HEK293T (cell line): ENCODE measurements at regions not wholly inside any gene's neighbourhood (a gene's known extent, or its start where the extent isn't known, plus 50 kb on each side); places are given as distances from the start of the nearest gene placed in this dataset.

Experiments
- CTCF ChIA-PET: fragments of 350-600 bp; formaldehyde crosslinking; extraction: SDS; loops from one replicate; lab custom pipeline; 2021; ENCODE audit warnings: antibody characterized with exemption, inconsistent platforms; lab: Yijun Ruan, JAX
- POLR2A ChIA-PET: fragments of 350-600 bp; formaldehyde crosslinking; extraction: SDS; loops from one replicate; lab custom pipeline; 2020; ENCODE audit warnings: antibody characterized with exemption, inconsistent platforms; lab: Yijun Ruan, JAX
- DNase-seq: peaks from one replicate; pipeline ENCODE4 v3.0.0; 2012; ENCODE audit warnings: mixed read lengths; ENCODE audit errors: extremely low spot score
- ARNT ChIP-seq: fragments of 450-650 bp; IDR thresholded peaks from 2 replicates; pipeline ENCODE4 v1.6.1; 2017; ENCODE audit warnings: mild to moderate bottlenecking
- BHLHE40 ChIP-seq: fragments of 450-650 bp; IDR thresholded peaks from 2 replicates; pipeline ENCODE4 v1.6.1; 2016; ENCODE audit warnings: mild to moderate bottlenecking, moderate library complexity, borderline replicate concordance
- CTBP1 ChIP-seq: fragments of 450-650 bp; IDR thresholded peaks from 2 replicates; pipeline ENCODE4 v1.6.1; 2016; ENCODE audit warnings: borderline replicate concordance
- ELF4 ChIP-seq: fragments of 450-650 bp; IDR thresholded peaks from 2 replicates; pipeline ENCODE4 v1.6.1; 2017; ENCODE audit warnings: antibody characterized with exemption
- FOXA1 ChIP-seq: fragments of 450-650 bp; IDR thresholded peaks from 2 replicates; pipeline ENCODE4 v1.6.1; 2016; ENCODE audit warnings: mild to moderate bottlenecking
- FOXK2 ChIP-seq: fragments of 450-650 bp; IDR thresholded peaks from 2 replicates; pipeline ENCODE4 v1.6.1; 2016; ENCODE audit warnings: mild to moderate bottlenecking
- FOXM1 ChIP-seq: fragments of 450-650 bp; IDR thresholded peaks from 2 replicates; pipeline ENCODE4 v1.6.1; 2017; ENCODE audit warnings: mild to moderate bottlenecking, borderline replicate concordance
- HDGF ChIP-seq: fragments of 450-650 bp; IDR thresholded peaks from 2 replicates; pipeline ENCODE4 v1.6.1; 2017; ENCODE audit warnings: antibody characterized with exemption, borderline replicate concordance
- L3MBTL2 ChIP-seq: fragments of 450-650 bp; conservative IDR thresholded peaks from 2 replicates; pipeline ENCODE4 v1.6.1; 2016; ENCODE audit warnings: mild to moderate bottlenecking
- LEF1 ChIP-seq: fragments of 450-650 bp; IDR thresholded peaks from 2 replicates; pipeline ENCODE4 v1.6.1; 2017; ENCODE audit warnings: mild to moderate bottlenecking, borderline replicate concordance
- NFRKB ChIP-seq: fragments of 450-650 bp; IDR thresholded peaks from 2 replicates; pipeline ENCODE4 v1.6.1; 2016; ENCODE audit warnings: mild to moderate bottlenecking, moderate library complexity
- SP1 ChIP-seq: fragments of 450-650 bp; IDR thresholded peaks from 2 replicates; pipeline ENCODE4 v1.6.1; 2017
- SUZ12 ChIP-seq: fragments of 450-650 bp; IDR thresholded peaks from 2 replicates; pipeline ENCODE4 v1.6.1; 2016; ENCODE audit warnings: mild to moderate bottlenecking
- TARDBP ChIP-seq: fragments of 450-650 bp; IDR thresholded peaks from 2 replicates; pipeline ENCODE4 v1.6.1; 2016
- ZNF384 ChIP-seq: fragments of 450-650 bp; IDR thresholded peaks from 2 replicates; pipeline ENCODE4 v1.6.1; 2016
- TF ChIP-seq, protein P1 (sequence below): fragments of 450-650 bp; IDR thresholded peaks from 2 replicates; pipeline ENCODE4 v1.6.1; 2016

DNA sequence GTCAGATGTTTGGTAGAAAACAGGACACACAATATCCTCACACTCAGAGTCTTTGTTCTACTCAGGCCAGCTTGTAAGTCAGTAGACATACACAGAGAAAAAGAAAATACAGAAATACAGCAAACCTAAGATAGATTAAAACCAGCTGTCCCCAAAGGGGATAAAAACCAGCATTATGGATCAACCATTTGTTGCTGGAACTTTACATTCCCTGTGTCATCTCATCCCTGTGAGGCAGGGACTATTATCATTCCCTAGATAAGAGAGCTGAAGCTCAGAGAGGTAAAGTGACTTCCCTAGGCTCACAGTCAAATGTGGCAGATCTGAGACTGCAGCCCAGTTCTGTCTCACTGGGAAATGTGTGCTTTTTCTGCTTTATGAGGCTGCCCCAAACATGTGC lies 80.7 kb downstream of the DMRTA2 start:
- TF ChIP-seq CTBP1 (no peak), BHLHE40 (no peak), SP1 (no peak), FOXK2 (no peak), LEF1 (no peak), NFRKB (no peak), L3MBTL2 (no peak), FOXM1 (no peak), SUZ12 (no peak), HDGF (no peak), ZNF384 (no peak), TARDBP (no peak)
- TF ChIP-seq, protein P1, sequence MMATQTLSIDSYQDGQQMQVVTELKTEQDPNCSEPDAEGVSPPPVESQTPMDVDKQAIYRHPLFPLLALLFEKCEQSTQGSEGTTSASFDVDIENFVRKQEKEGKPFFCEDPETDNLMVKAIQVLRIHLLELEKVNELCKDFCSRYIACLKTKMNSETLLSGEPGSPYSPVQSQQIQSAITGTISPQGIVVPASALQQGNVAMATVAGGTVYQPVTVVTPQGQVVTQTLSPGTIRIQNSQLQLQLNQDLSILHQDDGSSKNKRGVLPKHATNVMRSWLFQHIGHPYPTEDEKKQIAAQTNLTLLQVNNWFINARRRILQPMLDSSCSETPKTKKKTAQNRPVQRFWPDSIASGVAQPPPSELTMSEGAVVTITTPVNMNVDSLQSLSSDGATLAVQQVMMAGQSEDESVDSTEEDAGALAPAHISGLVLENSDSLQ = no peak
- no peak for DNase-seq
- POLR2A ChIA-PET = no interaction called here
- CTCF ChIA-PET = interaction anchor here (0.9 to 2.1 kb wide), 3 partner anchors 9 to 71 kb away, joined by 3 to 11 read pairs (median 3); no protein-coding TSS in a partner anchor

DNA sequence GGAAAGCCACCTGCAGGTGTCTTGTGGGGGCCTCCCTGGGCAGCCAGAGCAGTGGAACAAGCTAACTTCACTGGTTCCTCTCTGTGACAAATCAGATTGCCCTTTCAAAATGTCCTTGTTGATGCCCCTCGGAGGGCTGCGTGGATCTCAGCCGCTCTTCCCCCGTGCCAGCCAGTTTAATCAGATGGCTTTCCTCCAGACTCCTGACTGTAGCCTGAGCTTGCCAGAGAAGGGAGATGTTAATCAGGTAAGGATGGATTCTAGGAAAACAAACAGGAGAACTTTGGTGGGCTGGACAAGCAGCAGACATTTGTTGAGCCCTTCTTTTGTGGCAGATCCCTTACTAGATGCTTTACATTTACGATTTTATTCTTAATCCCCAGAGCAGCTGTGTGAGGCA lies 88.2 kb downstream of the DMRTA2 start:
- ChIA-PET POLR2A (no interaction called here), CTCF (no interaction called here)
- no peak for TF ChIP-seq BHLHE40
- TF ChIP-seq HDGF = no peak
- TF ChIP-seq TARDBP = no peak
- TF ChIP-seq LEF1 = no peak
- no peak for TF ChIP-seq ARNT
- DNase-seq = no peak

DNA sequence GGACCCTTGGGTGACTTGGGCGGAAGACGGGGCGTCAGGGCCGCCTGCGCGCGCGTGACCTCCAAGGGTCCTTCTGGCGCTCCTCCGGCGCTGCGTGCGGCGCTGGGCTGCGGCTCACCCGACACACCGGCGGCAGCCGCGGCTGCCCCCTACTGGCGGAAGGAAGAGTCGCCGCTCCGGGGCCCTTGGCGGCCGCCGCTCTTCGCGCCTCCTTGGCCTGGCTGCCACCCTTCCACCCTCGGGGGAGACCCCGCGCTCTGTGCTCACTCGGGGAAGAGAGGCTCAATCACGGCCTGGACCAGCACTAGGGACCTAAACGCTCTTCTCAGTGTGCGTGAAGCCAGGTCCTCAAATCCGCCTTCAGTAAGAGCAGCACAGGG lies 89.7 kb downstream of the DMRTA2 start:
- POLR2A ChIA-PET = no interaction called here
- CTCF ChIA-PET = interaction anchor here (0.6 to 1.8 kb wide), 10 partner anchors 9 to 1409 kb away, joined by 3 to 11 read pairs (median 4); no protein-coding TSS in a partner anchor
- peak; percentile 90 for DNase-seq

DNA sequence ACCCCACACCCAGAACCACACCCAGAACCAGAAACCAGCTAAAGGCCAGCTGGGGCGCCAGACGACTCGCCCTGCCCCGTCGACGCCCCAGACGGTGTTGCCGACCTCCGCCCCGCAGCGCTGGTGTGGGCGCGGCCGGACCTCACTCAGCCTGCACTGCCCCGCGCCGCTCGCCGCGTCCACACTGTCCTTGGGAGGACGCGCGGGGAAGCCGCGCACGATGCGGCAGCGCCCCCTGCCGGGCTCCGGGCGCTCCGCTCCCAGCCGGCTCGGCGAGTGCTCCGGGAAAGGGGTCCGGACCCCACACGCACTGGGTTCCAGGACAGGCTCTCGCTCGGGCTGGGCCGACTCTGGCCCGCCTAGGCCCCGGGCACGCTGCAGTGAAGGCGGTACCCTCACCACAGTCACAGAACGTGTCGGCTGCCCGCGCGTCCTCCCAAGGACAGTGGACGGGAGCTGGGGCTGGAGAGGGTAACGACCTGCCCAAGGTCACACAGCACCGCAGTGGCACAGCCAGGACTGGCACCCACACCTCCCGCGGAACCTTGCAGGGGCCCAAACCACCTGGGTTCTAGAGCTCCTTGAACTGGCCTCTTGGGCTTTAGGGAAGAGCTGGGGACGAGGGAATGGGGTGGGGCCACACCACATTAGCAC lies 90.2 kb downstream of the DMRTA2 start:
- DNase-seq = peak; percentile 83
- ChIA-PET CTCF (interaction anchor here (0.6 to 1.8 kb wide), 11 partner anchors 9 to 1409 kb away, joined by 3 to 11 read pairs (median 4); no protein-coding TSS in a partner anchor), POLR2A (no interaction called here)
- TF ChIP-seq FOXK2 = no peak
- TF ChIP-seq ELF4 = no peak
- TF ChIP-seq SP1 = no peak
- no peak for TF ChIP-seq FOXA1
- TF ChIP-seq TARDBP = no peak
- no peak for TF ChIP-seq L3MBTL2
- TF ChIP-seq BHLHE40 = no peak
- no peak for TF ChIP-seq FOXM1
- no peak for TF ChIP-seq LEF1
- TF ChIP-seq HDGF = no peak

More for the DNA sequence above, 89.7 kb downstream of the DMRTA2 start:
- TF ChIP-seq ARNT (no peak), L3MBTL2 (peak; percentile 54)

DNA sequence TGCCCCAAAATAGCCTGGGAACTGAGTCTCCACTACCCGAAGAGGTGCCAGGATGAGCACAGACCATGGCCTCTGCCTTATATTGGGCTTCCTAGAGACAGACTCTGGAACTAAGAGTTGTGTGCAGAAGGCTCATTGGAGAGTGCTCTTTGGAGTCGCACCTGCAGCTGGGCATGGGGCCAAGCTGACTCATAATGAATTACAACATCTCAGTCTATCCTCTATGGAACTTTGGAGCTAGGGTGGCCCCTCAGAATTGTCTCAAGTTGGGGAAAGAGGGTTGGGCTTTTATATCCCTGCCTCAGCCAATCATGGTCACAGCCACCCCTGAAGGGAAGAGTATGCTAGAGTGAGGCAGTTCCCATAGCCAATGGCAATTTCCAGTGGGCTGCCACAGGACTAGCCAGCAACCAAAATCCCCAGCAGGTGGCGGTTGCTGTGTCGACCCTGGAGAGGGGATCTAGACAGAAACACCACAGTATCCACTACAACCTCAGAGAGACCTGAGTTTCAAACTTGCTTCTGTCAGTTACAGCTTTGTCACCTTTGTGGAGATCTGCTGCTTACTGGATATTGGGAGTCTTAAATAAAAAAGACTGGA lies 93.8 kb downstream of the DMRTA2 start:
- no peak for DNase-seq
- POLR2A ChIA-PET = no interaction called here
- TF ChIP-seq LEF1 (no peak), SUZ12 (no peak), FOXA1 (no peak), L3MBTL2 (no peak), HDGF (no peak), TARDBP (no peak), FOXK2 (no peak)
- CTCF ChIA-PET = no interaction called here

DNA sequence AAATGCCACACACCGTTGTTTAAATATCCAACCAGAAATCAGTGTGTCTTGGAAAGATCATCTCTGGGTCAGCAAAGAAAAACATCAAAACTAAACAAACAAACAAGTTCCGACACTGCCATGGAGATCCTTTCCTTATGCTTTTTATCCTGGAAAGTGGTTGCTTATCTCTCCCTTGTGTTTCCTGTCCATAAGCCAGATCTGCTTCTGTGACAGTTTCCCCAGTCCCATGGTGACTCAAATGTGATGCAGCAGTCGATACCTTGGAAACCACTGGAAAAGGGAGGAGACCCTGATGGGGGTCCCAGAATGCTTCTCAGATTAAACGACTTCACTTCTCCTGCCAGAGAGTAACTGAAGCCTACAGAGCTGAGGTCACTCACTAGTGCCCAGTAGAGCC lies 94.7 kb downstream of the DMRTA2 start:
- ChIA-PET CTCF (no interaction called here), POLR2A (no interaction called here)

DNA sequence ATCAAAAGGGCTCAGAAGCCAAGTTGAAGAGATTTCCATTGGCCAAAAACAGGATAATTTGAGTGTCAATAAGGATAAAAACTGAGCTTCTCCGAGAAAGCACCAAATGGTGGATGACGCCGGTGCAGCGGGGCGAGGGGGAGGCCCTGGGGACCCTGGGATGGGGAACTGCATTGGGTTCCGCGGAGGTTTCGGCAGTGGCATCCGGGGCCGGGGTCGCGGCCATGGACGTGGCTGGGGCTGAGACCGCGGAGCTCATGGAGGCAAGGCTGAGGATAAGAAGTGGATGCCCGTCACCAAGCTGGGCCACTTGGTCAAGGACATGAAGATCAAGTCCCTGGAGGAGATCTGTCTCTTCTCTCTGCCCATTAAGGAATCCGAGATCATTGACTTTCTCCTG lies 97.2 kb downstream of the DMRTA2 start:
- CTCF ChIA-PET = no interaction called here
- DNase-seq = no peak
- TF ChIP-seq FOXK2 (no peak), L3MBTL2 (no peak)
- POLR2A ChIA-PET = no interaction called here

More for the DNA sequence above, 94.7 kb downstream of the DMRTA2 start:
- TF ChIP-seq LEF1 = no peak
- TF ChIP-seq FOXM1 = no peak
- no peak for TF ChIP-seq CTBP1
- TF ChIP-seq TARDBP = no peak
- TF ChIP-seq FOXA1 = no peak
- no peak for DNase-seq

DNA sequence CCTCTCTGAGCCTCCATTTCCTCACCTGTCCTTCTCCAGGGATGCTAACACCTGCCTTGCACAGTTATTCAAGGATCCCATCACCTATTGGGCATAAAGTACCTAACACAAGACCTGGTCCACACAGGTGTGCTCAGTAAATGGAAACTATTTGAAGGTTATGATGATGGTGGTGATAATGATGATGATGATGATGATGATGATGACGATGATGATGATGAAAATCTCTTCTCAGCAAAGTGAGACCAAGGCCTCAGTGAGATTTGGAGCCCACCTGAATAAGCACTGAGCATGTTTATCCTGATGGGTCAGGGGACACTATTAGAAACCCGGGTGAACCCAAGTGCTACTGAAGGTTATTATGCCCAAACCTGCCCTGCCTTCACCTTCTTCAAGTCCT lies 100.7 kb downstream of the DMRTA2 start:
- ChIA-PET CTCF (interaction anchor here (1.5 kb wide), 1 partner anchor 11 kb away, joined by 5 read pairs; no protein-coding TSS in a partner anchor), POLR2A (no interaction called here)
- no peak for DNase-seq
- TF ChIP-seq LEF1 (no peak), CTBP1 (no peak), TARDBP (no peak), SP1 (no peak), SUZ12 (no peak)

DNA sequence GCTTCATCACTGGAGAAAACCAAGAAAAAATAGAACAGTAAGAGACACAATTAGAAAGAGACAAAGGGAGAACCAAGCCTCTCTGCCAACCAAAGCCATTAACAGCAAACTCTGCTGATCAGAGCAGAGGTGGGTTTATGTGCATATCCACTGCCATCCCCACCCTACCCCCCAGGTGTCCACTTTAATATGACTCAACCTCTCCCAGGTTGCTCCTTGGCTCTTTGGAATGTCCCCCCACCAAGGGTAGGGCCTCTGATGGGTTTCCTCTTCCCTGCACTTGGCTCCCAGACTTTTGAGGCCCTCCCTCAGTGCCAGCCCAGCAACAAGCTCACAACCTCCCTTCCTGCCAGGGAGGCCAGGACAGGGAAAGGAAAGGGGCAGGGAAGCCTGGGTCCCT lies 104.8 kb downstream of the DMRTA2 start:
- DNase-seq = no peak
- TF ChIP-seq SUZ12 (no peak), LEF1 (no peak), HDGF (no peak), FOXM1 (no peak), ZNF384 (no peak), ELF4 (no peak), TARDBP (no peak), FOXA1 (no peak)
- TF ChIP-seq, protein P1 = no peak
- CTCF ChIA-PET = no interaction called here
- POLR2A ChIA-PET = no interaction called here
